Gastroesophageal sphincter (tissue), 4 donors: ENCODE measurements at regions not wholly inside any gene's neighbourhood (a gene's known extent, or its start where the extent isn't known, plus 50 kb on each side); places are given as distances from the start of the nearest gene placed in this dataset.
"Not testable (repeated sequence)": the region's sequence is repeated elsewhere in the genome, so short reads cannot be mapped to it uniquely, and the experiment has no call there.

Source experiments
- ATAC-seq: fragments of 150-250 bp; one replicate; pipeline ENCODE4 v1.9.1; 2016; ENCODE audit warnings: mild to moderate bottlenecking, moderate library complexity
- H3K27ac ChIP-seq, 4 donors: fragments of 200-600 bp; sonication (generic) in 3 of 4; 1 replicate in 3 of 4; 2 replicates in 1 of 4; pipeline ENCODE4 v1.5.1; 2016 to 2019
- H3K27me3 ChIP-seq: fragments of 200-600 bp; sonication (generic); one replicate; pipeline ENCODE4 v1.5.1; 2019
- H3K36me3 ChIP-seq, 2 donors: fragments of 200-600 bp; sonication (generic); one replicate each; pipeline ENCODE4 v1.5.1; 2019; ENCODE audit warnings: control low read depth in 1 of 2
- H3K4me1 ChIP-seq, 3 donors: fragments of 200-600 bp; sonication (generic); 1 replicate in 2 of 3; 2 replicates in 1 of 3; pipeline ENCODE4 v1.5.1; 2016 to 2019; ENCODE audit warnings: control low read depth in 2 of 3
- H3K4me3 ChIP-seq, 2 donors: fragments of 200-600 bp; sonication (generic); one replicate each; pipeline ENCODE4 v1.5.1; 2019; ENCODE audit warnings: mild to moderate bottlenecking in 1 of 2, moderate library complexity in 1 of 2
- H3K9me3 ChIP-seq, 3 donors: fragments of 200-600 bp; sonication (generic); one replicate each; pipeline ENCODE4 v1.5.1; 2017 to 2019; ENCODE audit warnings: control low read depth in 2 of 3
- EP300 ChIP-seq: sonication (generic); formaldehyde crosslinking; IDR thresholded peaks from one replicate; pipeline ENCODE4 v1.6.1; 2017; ENCODE audit warnings: antibody characterized with exemption, mild to moderate bottlenecking
- POLR2A ChIP-seq, 2 donors: fragments of 450-650 bp; IDR thresholded peaks; one replicate each; pipeline ENCODE4 v1.6.1; 2017; ENCODE audit warnings: antibody characterized with exemption in 2 of 2, mild to moderate bottlenecking in 2 of 2, moderate library complexity in 1 of 2
- POLR2AphosphoS5 ChIP-seq: sonication (generic); formaldehyde crosslinking; IDR thresholded peaks from one replicate; pipeline ENCODE4 v1.6.1; 2017; ENCODE audit warnings: antibody characterized with exemption
- WGBS, 2 donors: methylation state at CpG; one replicate each; pipeline ENCODE4 v1.1.5; 2018; ENCODE audit warnings: low coverage in 1 of 2; 5-methylcytosine and 5-hydroxymethylcytosine counted together
- small RNA-seq, 4 donors: library from RNA; depleted of rRNA; stranded (forward); fragments of <200 nt; gene quantifications; one replicate each; pipeline ENCODE3, GENCODE V24; 2016
- TF ChIP-seq, protein P1 (sequence below), 4 experiments: fragments of 200-600 bp in 2 of 4; fragments of 450-650 bp in 2 of 4; sonication (generic) in 1 of 4; IDR thresholded peaks; one replicate each; pipeline ENCODE4 v1.5.1; 2017 to 2019; ENCODE audit warnings: antibody characterized with exemption in 4 of 4, mild to moderate bottlenecking in 2 of 4, moderate library complexity in 2 of 4

- Histone ChIP-seq H3K27ac (no peak overlapping the region), H3K36me3 (no peaks in the 10 kb centered on the region), H3K4me1 (no peaks in the 10 kb centered on the region), H3K9me3 (no peaks in the 10 kb centered on the region), H3K4me3 (no peak overlapping the region), H3K27me3 (no peaks in the 10 kb centered on the region)
- 63 to 74% methylated on average over 4 of the region's 4 CpGs for WGBS, 2 donors
- no peak for TF ChIP-seq POLR2A (IDR thresholded peaks at IDR 0.05)
- TF ChIP-seq, protein P1, sequence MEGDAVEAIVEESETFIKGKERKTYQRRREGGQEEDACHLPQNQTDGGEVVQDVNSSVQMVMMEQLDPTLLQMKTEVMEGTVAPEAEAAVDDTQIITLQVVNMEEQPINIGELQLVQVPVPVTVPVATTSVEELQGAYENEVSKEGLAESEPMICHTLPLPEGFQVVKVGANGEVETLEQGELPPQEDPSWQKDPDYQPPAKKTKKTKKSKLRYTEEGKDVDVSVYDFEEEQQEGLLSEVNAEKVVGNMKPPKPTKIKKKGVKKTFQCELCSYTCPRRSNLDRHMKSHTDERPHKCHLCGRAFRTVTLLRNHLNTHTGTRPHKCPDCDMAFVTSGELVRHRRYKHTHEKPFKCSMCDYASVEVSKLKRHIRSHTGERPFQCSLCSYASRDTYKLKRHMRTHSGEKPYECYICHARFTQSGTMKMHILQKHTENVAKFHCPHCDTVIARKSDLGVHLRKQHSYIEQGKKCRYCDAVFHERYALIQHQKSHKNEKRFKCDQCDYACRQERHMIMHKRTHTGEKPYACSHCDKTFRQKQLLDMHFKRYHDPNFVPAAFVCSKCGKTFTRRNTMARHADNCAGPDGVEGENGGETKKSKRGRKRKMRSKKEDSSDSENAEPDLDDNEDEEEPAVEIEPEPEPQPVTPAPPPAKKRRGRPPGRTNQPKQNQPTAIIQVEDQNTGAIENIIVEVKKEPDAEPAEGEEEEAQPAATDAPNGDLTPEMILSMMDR (IDR thresholded peaks at IDR 0.05) = no peak
- TF ChIP-seq EP300 = no peak
- TF ChIP-seq POLR2AphosphoS5 = no peak
- ATAC-seq = no peak
Measured at GRCh38 chr6:71228461-71229041, 60.1 kb upstream of the OGFRL1 start.

- Histone ChIP-seq H3K27me3 (no peaks in the 10 kb centered on the region), H3K27ac (no peak overlapping the region), H3K4me1 (no peaks in the 10 kb centered on the region), H3K9me3 (no peaks in the 10 kb centered on the region), H3K36me3 (no peaks in the 10 kb centered on the region), H3K4me3 (no peak overlapping the region)
- TF ChIP-seq POLR2A (IDR thresholded peaks at IDR 0.05) (no peak), EP300 (no peak), POLR2AphosphoS5 (no peak)
- TF ChIP-seq, protein P1 (IDR thresholded peaks at IDR 0.05) = no peak
- no peak for ATAC-seq
- WGBS, 2 donors = 92 to 93% methylated on average over 2 to 3 of the region's 3 CpGs
Measured at GRCh38 chr6:71229477-71229876, 59.1 kb upstream of the OGFRL1 start.

GRCh38 chr6:71232890-71233289, 55.7 kb upstream of the OGFRL1 start:
- not testable (repeated sequence) for H3K27me3 ChIP-seq, H3K9me3 ChIP-seq, ATAC-seq, H3K36me3 ChIP-seq, H3K4me1 ChIP-seq, H3K27ac ChIP-seq, H3K4me3 ChIP-seq
- 98 to 100% methylated on average over 1 to 4 of the region's 4 CpGs for WGBS, 2 donors

- WGBS, 2 donors = 100% methylated on average over 1 of the region's 1 CpG
- Histone ChIP-seq H3K4me3 (no peak overlapping the region), H3K27me3 (no peaks in the 10 kb centered on the region), H3K27ac (no peak overlapping the region), H3K36me3 (no peaks in the 10 kb centered on the region), H3K9me3 (no peaks in the 10 kb centered on the region), H3K4me1 (no peaks in the 10 kb centered on the region)
- TF ChIP-seq EP300 = no peak
- TF ChIP-seq, protein P1 (IDR thresholded peaks at IDR 0.05) = no peak
- TF ChIP-seq POLR2A (IDR thresholded peaks at IDR 0.05) = no peak
- TF ChIP-seq POLR2AphosphoS5 = no peak
- no peak for ATAC-seq
Measured at GRCh38 chr6:71236926-71237434, 51.6 kb upstream of the OGFRL1 start.

GRCh38 chr6:71238351-71238750, 50.3 kb upstream of the OGFRL1 start:
- ATAC-seq = no peak
- TF ChIP-seq, protein P1 (IDR thresholded peaks at IDR 0.05) = no peak
- no peak for TF ChIP-seq EP300
- no peak for TF ChIP-seq POLR2A (IDR thresholded peaks at IDR 0.05)
- TF ChIP-seq POLR2AphosphoS5 = no peak
- 18 to 57% methylated on average over 1 of the region's 1 CpG for WGBS, 2 donors

More at GRCh38 chr6:71238351-71238750, 50.3 kb upstream of the OGFRL1 start:
- H3K9me3 ChIP-seq = peaks cover 0 to 9% (median 0%) of the 10 kb centered on the region in 3 donors
- no peaks in the 10 kb centered on the region for H3K27me3 ChIP-seq
- H3K4me3 ChIP-seq = no peak overlapping the region
- no peaks in the 10 kb centered on the region for H3K36me3 ChIP-seq
- no peaks in the 10 kb centered on the region for H3K4me1 ChIP-seq
- H3K27ac ChIP-seq = no peak overlapping the region

Small RNA genes in the stretch of these regions (small RNA-seq; reads per million reads assigned to genes)
- gene RF00012 (0 reads per million in 4 donors), gene RNU6-411P (0 reads per million in 4 donors)
